Mesothelial cell of epicardium (in vitro differentiated cells): ENCODE measurements at regions not wholly inside any gene's neighbourhood (a gene's known extent, or its start where the extent isn't known, plus 50 kb on each side); places are given as distances from the start of the nearest gene placed in this dataset.

Experiments used
- DNase-seq, 2 experiments: peaks; one replicate each; pipeline ENCODE4 v3.0.0; 2021; ENCODE audit warnings: low spot score in 2 of 2; ENCODE audit not compliant: unreplicated experiment in 2 of 2
- H3K27ac Mint-ChIP-seq: 2 replicates; pipeline ENCODE4 v1.8.0; 2021; ENCODE audit warnings: mixed read lengths
- H3K27me3 Mint-ChIP-seq: 2 replicates; pipeline ENCODE4 v1.8.0; 2021; ENCODE audit warnings: low read depth, mixed read lengths
- H3K36me3 Mint-ChIP-seq: 2 replicates; pipeline ENCODE4 v1.8.0; 2021; ENCODE audit warnings: mixed read lengths
- H3K4me1 Mint-ChIP-seq: 2 replicates; pipeline ENCODE4 v1.8.0; 2021; ENCODE audit warnings: mixed read lengths
- H3K4me3 Mint-ChIP-seq: 2 replicates; pipeline ENCODE4 v1.8.0; 2021; ENCODE audit warnings: mild to moderate bottlenecking, moderate library complexity, mixed read lengths
- H3K9me3 Mint-ChIP-seq: 2 replicates; pipeline ENCODE4 v1.8.0; 2021; ENCODE audit warnings: mixed read lengths
- TF ChIP-seq, protein P1 (sequence below): fragments of 200-600 bp; sonication (generic); IDR thresholded peaks from one replicate; pipeline ENCODE4 v1.5.0; 2021; ENCODE audit warnings: antibody characterized with exemption; ENCODE audit not compliant: unreplicated experiment

DNA sequence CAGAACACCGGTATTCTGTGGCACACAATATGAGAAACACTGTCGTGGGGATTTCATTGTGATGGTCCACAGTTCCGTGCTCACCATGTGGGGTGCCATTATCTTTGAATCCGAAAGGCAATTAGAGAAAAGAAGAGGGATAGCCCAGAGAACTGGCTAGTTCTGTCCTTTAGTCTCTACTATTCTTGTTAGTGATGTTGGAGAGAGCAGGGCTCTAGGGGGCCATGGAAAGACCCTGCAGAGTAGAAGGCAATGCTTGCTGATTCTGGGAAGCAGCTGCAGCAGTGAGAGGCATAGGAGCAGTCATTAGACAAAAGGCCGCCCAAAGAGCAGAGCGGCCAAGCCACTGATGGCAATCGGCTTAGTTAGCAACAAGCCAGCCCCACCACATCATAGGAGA, 146.3 kb downstream of the TSEN15 start:
- Mint-ChIP-seq H3K36me3 (no peaks in the 10 kb centered on the region), H3K9me3 (no peaks in the 10 kb centered on the region), H3K27me3 (peaks cover 4% of the 10 kb centered on the region), H3K4me1 (peaks cover 16% of the 10 kb centered on the region), H3K4me3 (no peak overlapping the region), H3K27ac (no peak overlapping the region)
- no peak for DNase-seq
- TF ChIP-seq, protein P1, sequence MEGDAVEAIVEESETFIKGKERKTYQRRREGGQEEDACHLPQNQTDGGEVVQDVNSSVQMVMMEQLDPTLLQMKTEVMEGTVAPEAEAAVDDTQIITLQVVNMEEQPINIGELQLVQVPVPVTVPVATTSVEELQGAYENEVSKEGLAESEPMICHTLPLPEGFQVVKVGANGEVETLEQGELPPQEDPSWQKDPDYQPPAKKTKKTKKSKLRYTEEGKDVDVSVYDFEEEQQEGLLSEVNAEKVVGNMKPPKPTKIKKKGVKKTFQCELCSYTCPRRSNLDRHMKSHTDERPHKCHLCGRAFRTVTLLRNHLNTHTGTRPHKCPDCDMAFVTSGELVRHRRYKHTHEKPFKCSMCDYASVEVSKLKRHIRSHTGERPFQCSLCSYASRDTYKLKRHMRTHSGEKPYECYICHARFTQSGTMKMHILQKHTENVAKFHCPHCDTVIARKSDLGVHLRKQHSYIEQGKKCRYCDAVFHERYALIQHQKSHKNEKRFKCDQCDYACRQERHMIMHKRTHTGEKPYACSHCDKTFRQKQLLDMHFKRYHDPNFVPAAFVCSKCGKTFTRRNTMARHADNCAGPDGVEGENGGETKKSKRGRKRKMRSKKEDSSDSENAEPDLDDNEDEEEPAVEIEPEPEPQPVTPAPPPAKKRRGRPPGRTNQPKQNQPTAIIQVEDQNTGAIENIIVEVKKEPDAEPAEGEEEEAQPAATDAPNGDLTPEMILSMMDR, result no peak

DNA sequence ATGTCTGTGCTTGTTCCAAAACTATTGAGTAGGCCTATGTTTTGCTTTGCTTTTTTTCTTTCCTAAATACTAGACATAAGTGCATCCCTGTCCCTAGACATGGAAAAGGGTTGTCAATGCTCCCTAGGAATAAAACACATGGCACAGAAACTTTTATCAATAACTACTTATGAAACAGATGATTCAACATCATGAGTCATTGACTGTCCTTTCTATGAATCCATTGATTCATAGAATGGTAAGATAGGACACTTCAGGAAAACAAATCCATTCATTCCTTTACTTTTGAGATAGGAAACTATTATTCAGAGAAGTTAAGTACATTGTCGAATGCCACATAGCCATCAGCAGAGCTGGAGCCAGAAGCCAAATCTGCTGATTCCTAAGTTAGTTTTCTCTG, 147.5 kb downstream of the TSEN15 start:
- Mint-ChIP-seq H3K9me3 (no peaks in the 10 kb centered on the region), H3K27me3 (no peaks in the 10 kb centered on the region), H3K36me3 (no peaks in the 10 kb centered on the region), H3K4me1 (peaks cover 12% of the 10 kb centered on the region), H3K4me3 (no peak overlapping the region), H3K27ac (no peak overlapping the region)
- no peak for DNase-seq
- TF ChIP-seq, protein P1, result no peak

DNA sequence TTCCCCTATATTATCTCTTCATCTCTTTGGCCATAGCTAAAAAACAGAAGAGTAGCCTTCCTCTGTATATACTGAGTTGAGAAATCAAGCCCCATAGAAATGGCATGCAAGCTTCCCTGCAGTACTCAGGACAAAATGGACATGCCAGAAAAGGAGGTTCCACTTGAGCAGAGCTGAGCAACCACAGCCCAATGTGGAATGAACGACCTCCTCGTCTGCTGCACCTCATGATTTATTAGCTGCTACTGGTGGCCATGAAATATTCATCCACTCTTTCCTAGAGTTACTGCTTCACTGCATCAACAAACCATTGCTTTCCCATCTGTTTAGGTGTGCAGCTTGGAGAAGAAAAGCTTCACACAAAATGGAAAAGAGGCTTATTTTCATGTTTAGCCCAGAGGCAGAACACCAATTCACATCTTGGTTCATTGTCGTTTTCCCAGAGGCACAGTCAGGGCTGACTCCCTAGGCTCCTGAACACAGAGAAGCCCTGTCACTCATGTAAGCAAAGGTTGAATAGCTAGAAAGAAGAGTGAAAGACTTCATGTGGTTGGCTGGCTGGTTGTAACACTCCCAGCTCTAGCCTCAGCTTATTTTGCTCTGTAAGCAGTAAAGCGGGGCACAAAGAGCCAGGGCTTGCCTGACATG, 148.0 kb downstream of the TSEN15 start:
- no peak overlapping the region for H3K27ac Mint-ChIP-seq
- H3K4me3 Mint-ChIP-seq, result no peak overlapping the region
- TF ChIP-seq, protein P1, result no peak
- peaks cover 8% of the 10 kb centered on the region for H3K4me1 Mint-ChIP-seq
- H3K27me3 Mint-ChIP-seq, result no peaks in the 10 kb centered on the region
- H3K9me3 Mint-ChIP-seq, result no peaks in the 10 kb centered on the region
- H3K36me3 Mint-ChIP-seq, result no peaks in the 10 kb centered on the region
- no peak for DNase-seq

DNA sequence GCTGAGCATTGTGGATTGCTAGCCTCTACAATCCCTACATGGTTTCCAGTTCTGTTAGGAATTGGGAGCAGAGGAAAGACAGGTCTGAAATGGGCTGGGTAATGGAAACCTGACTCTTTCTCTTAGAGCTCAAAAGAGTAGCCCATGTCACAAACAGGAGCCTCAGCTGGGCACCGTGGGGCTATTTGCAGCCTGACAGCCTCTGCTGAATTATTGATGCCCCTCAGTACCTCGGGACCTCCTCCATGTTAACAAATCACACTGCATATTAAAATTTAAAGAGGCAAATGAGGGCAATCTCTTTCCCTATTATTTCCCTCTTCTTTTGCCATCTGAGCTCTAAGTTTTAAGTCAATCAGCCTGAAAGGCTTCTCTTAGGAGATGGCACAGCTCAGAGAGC, 157.1 kb downstream of the TSEN15 start:
- Mint-ChIP-seq H3K9me3 (no peaks in the 10 kb centered on the region), H3K36me3 (no peaks in the 10 kb centered on the region)

DNA sequence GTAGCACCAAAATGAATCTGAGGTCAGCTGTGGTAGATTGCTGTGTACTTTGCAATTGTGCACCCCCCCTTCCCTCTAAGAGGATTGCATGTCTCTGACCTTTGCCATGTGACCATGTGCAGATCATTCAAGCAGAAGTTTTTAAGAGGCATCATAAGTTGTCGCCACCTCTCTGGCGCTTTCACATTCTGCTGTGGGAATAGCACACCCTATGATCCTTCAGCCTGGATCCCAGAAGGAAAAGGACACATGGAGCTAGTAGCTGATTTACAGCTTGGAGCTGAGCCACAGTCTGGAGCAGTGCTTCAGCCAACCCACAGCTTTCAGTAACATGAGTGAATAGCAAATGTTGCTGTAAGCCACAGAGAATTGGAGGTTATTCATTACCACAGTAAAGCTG, 158.5 kb downstream of the TSEN15 start:
- Mint-ChIP-seq H3K4me1 (peaks cover 20% of the 10 kb centered on the region), H3K27me3 (peaks cover 3% of the 10 kb centered on the region), H3K4me3 (no peak overlapping the region), H3K9me3 (no peaks in the 10 kb centered on the region), H3K27ac (no peak overlapping the region), H3K36me3 (no peaks in the 10 kb centered on the region)
- no peak for DNase-seq
- TF ChIP-seq, protein P1, result no peak

More for the DNA sequence above, 157.1 kb downstream of the TSEN15 start:
- Mint-ChIP-seq H3K4me3 (no peak overlapping the region), H3K27me3 (peaks cover 3% of the 10 kb centered on the region), H3K27ac (no peak overlapping the region), H3K4me1 (peaks cover 14% of the 10 kb centered on the region)
- DNase-seq, result no peak
- TF ChIP-seq, protein P1, result no peak

DNA sequence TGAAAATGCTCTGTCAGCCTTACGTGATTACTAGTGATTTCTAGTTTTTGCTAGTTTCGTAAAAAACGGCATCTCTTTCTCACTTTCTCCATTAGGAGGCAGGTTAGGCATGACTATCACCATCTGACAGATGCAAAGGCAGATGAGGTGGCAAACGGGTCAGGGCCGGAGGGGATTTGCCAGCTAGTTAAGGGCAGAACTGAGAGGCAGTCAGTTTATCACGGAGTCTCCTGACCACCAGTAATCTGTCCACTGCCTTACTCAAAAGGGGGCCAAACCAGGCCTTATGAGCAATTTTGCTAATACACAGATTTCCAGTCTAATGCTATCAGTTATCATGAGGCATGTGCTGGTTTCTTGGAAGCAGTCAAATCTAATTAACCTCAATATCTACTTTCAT, 159.3 kb downstream of the TSEN15 start:
- Mint-ChIP-seq H3K9me3 (no peaks in the 10 kb centered on the region), H3K27ac (no peak overlapping the region), H3K27me3 (peaks cover 3% of the 10 kb centered on the region), H3K4me1 (peaks cover 24% of the 10 kb centered on the region), H3K4me3 (no peak overlapping the region), H3K36me3 (no peaks in the 10 kb centered on the region)
- DNase-seq, result no peak
- TF ChIP-seq, protein P1, result no peak
